NCI-H748 (cell line): ENCODE measurements at regions not wholly inside any gene's neighbourhood (a gene's known extent, or its start where the extent isn't known, plus 50 kb on each side); places are given as distances from the start of the nearest gene placed in this dataset.
"Not testable (repeated sequence)": the region's sequence is repeated elsewhere in the genome, so short reads cannot be mapped to it uniquely, and the experiment has no call there.

Experiments
- DNase-seq: peaks from one replicate; lab custom pipeline; 2025; ENCODE audit not compliant: unreplicated experiment; lab: John Stamatoyannopoulos, UW

DNA sequence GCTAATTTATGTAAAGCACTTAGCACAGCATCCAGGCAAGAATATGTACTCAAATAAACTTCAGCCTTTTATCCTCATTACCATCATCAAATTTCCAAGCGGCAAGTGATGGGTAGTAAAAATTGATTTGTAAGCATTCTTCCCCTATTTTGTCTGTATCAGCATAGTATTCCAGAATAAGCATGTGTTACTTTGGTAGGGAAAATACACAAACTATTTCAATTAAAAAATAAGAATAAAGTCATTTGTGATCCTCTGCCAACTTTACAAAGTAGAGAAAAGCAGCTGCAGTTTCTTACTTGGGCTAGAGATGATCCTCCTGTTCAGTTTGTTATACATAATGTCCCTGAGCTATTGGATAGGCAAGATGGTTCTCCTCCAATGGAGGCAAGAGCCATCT is 493.2 kb downstream of the ZEB2 start:
- DNase-seq, result no peak

DNA sequence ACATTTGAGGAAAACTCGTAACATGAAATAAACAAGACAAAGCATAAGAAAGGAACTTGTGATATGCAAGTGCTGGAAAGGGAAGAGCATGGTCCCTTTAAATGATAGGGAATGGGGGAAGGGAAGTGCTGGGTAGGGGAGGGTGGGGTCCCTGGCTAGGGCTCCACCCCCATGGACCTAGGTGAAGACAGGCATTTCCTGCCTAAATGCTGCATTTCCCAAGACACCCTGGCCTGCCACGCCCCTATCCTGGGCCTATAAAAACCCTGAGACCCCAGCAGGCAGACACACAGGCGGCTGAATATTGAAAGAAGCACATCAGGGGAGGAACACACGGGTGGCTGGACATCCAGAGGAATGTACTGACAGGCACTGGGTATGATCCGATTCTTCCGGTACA is 499.9 kb downstream of the ZEB2 start:
- no peak for DNase-seq

DNA sequence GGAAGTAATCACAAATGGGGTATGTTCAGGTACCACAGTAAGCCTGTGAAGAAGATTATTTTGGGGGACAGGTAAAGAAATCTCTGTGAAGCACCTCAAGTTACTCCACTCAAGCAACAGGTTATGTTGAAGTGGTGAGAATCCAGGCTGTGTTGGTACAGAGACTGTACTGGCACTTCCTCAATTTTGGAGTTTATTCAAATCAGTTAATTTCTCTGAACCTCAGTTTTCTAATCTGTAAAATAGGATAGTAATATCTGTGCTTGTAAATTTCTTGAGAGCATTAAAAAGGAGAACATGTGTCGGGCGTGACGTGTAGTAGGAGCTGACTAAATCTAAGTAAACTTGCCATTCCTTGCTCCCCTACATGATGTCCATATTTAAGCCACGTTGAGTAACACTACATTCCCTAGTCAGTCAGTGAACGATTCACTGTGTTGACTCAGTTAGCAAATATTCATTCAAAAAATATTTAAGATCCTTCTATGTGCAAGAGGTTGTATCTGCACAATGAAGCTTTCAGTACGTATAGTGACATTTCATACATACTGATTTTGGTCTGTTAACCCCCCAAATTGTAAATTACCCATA is 504.2 kb downstream of the ZEB2 start:
- DNase-seq, result no peak

DNA sequence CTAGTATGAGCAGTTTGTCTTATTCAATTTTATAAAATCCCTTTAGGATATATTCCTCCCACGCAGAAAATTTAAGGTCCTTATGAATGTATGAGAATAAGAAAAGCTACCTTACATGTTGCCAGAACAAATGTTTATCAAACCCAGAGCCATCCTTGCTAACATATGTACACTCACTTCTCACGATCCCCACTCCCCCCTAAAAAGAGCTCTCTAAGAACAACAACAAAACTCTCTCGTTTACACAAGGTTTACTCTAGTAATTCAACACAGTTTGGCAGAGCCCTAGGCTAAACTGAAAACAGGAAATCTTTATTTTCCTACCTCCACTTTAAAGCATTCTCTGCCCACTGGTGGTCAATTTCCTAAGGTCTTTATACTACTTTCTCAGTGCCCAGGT is 504.9 kb downstream of the ZEB2 start:
- no peak for DNase-seq

DNA sequence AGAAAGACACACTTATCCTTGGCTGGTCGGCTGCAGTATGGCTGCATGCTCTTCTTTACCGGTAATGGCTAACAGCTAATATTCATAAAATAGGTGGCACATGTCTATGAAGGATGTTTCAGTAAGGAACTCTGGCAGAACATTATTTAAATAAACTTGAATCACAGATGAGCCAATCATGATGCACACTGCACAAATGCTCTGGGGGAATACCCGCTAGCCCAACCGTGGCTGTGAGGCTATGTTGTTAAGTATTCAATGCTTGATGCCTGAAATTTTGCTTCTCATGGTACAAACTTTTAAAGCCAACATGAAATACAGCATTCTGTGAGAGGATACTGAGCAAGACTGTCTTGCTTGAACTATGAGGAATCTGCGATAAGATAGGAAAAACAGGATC is 505.8 kb downstream of the ZEB2 start:
- no peak for DNase-seq

DNA sequence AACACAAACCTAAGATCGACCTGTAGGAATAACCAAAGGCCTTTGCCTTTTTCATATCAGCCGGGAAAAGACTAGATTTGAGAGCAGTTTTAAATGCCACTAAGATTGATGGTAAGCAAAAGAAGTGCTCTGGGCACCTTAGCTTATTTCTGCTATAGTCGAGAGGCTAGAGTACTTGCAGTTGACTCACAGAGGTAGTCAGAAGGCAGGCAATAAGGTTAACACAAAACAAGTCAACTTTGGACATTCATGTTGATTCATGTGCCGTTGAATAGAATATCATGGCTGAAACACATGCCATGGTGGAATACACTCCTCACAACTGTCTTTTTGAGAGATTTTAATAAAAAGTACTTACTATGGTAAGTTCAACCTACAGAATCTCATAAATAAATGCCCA is 507.6 kb downstream of the ZEB2 start:
- DNase-seq, result no peak

DNA sequence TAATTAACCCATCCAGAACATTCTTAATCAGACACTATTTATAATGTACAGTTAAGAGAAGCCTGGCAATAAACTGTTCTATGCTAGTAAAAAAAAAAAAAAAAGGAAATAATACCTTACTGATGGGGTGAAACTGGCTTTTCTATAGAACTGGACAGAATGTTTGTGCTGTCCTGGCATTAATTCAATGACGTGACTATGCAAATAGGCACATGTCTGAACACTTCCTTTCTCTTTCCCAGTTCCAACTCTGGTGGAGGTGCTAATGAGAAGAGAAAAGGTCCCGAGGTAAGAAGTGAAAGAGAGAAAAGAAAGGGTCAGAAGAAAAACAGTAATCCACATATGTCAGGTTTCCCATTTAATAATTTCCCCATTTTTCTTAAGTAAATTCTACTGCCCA is 508.4 kb downstream of the ZEB2 start:
- no peak for DNase-seq

DNA sequence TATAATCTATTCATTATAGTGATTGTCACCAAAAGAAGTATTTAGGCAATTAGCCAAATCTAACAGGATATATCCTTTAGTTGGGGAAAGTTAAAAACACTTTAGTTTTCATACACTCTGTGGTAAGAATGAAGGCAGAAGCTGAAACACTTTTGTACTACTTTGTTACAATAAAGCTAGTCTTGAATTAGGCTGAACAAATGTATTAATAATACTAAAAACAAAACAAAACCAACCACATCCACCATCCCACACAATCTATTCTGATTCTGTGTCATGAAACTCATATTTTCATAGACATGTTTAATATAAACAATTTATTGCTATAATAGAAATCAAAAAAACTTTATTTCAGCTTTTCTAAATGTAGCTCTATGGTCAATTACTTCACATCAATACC is 508.8 kb downstream of the ZEB2 start:
- no peak for DNase-seq

DNA sequence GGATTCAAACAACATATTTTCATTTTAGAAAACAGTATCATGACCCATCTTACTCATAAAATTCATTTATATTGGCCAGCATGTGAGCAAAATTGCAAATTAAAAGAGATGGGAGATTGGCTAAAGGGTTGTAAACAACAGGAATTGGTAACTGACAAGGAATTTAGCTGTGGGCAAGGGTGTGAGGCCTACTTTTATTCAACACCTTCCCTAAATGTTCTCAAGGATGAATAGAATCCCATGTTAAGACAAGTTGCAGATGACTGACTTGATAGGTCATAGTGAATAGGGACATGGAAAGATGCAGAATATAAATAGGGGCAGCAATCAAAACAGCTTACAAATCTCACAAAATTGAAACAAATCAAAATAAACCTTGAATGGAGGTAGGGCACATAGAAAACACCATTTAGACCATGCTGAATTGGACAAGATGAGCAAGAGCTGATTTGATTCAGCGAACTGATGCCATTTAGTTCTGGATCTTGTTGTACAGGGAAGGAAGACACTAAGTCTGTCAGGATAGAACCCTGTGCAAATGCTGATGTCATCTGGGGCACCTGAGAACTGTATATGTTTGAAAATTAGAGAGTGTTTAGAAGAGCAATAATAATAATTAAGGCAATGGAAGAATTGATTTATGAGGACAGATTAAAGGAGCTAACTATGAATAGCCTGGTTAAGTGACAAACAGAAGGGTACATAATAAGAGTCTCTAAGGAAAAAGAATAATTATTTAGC is 509.7 kb downstream of the ZEB2 start:
- DNase-seq, result no peak

DNA sequence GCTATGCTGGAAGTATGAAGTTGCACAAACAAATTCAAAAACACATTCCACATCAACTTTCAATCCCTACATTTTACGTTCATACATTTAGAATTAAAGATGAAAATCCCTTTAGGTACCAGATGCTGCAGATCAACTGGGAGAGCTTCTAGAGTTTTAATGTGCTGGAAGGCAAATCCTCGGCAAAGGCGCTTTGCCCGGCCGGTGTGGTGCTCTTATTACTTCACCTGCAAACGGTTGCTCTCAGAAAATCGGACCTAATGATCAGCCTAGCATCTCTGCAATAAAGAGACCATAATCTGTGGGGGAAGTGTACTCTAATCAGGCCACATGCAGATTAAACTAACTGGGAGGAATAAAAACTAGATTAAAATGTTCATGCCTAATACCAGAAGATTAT is 513.8 kb downstream of the ZEB2 start:
- DNase-seq, result no peak

DNA sequence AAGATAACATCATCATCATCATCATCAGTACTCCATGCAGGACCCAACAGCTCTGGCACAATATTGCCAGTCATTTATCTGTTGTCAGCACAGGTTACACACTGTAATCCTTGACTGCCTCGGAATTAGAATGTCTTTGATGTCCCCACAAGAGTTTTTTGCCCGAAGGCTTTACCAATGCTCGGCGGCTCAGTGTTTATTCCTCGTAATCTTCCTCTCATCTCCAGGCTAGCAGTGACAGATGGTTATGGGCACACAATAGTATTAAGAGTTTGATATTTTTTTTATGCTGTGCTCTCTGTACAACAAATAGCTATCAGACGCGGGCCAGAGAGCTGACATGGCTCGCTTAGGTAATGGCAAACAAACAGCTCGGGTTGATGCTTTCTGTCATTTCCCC is 515.2 kb downstream of the ZEB2 start:
- DNase-seq, result no peak

DNA sequence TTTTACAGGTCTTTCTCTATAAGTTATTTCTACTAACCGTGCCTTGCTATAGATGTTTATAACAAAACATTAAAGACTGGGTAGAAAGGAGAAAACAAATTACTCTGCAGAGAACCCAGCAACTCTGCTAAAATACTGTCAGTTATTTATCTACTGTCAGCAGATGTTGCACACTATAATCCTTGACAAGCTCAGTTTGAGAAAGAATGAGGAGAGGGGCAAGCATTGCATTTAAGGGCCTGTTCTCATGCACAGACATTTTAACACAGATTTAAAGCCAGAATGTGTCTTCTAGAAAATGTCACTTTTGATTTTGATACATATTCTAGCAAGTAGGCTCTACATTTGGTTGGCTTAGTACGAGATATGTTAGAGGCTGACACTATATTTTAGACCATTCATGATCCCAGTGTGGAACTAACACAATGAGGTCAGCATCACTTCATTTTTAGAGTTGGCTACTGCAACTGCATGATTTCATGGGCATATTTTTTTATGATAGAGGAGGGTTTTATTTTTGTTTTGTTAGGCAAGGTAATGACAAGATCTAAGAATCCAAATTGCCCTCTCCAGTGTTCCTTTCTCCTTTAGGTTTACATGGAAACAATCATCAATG is 516.4 kb downstream of the ZEB2 start:
- no peak for DNase-seq

DNA sequence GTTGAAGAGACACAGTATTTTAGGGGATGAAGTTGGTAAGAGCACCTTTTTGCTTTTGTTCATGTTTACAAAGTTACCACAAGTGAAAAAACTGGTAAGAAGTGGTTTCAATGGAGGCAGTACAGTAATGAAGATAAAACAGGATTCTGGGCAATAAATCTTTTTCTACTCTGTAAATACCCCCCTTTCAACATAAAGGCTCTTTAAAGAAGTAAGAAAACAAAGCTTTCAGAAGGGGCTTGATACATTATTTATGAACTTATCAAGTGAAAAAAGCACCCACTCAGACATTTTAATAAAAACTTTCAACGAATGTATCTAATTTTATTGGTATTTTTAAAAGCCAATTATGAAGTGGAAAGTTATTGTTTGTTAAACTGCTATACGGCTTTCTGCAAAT is 522.9 kb downstream of the ZEB2 start:
- no peak for DNase-seq

DNA sequence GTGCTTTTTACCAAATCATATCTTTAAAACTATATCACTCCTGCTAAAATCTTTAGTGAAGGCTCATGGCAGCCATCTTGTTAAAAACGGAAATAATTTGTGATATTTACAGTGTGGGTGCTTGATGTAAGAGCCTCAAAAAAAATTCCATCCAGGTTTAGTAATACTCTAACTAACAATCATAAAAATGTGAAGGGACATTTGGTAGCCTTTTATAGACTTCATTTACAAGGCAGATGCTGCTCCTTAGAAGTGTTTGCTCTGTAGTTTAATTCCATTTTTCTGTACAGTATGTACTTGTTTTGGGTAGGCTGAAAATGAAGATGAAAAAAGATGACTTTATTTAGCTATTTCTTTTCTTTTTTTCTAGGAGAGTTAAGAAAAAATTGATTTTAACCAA is 525.0 kb downstream of the ZEB2 start:
- no peak for DNase-seq

DNA sequence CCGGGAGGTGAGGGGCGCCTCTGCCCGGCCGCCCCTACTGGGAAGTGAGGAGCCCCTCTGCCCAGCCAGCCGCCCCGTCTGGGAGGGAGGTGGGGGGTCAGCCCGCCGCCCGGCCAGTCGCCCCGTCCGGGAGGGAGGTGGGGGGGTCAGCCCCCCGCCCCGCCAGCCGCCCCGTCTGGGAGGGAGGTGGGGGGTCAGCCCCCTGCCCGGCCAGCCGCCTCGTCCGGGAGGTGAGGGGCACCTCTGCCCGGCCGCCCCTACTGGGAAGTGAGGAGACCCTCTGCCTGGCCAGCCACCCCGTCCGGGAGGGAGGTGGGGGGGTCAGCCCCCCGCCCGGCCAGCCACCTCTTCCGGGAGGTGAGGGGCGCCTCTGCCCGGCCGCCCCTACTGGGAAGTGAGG is 528.3 kb downstream of the ZEB2 start:
- not testable (repeated sequence) for DNase-seq

DNA sequence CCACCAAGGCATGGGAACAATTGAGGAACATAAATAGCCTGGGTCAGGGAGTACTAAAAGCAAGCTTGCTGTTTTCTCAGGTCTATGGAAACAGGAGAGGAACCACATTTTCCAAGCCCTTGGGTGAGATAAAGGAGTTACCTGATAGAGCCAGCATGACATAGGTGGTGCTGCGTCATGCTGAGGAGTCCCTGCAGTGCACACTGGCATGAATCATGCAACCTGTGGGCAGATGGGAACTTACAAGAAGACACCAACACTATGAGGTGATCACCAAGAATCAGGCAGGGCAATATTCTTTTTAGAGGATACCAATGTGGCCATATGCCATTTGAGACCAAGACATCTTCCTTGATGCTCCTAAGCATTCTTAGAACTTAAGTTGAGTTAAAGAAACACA is 531.8 kb downstream of the ZEB2 start:
- DNase-seq, result no peak

DNA sequence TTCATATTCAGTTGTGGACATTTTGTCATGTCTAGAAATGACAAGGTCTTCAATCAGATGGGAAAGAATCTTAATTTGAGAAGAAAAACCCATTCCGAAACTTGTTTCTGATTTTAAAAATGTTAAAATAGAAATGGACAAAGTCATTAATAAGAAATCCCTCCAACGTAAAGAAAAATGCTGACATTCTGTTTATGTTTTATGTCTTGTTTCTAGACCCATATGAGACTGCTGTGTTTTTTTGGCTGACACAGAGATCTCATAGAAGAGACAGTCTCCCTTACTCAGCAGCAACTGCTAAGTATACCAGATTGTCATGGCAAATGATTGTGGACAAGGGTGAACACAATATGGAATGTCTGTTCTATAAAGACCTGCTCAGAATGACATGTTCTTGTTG is 538.5 kb downstream of the ZEB2 start:
- DNase-seq, result no peak

DNA sequence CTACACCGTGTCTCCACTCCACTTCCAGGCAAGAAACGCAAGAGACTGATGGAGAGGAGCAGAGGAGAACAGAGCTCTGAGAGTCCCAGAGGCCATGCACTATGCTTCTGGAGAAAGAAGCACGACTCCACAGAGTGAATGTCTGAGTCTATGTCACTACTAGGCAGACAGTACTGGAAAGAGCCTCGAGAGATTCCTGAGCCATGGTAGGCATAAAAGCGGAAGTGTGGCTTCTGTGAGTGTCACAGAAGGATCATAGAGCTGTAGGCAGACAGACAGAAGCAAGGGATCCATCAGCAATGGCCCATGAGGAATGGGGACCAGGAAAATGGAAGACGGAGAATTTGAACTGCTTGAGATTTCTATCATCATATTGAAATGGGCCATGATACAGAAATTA is 542.6 kb downstream of the ZEB2 start:
- no peak for DNase-seq

DNA sequence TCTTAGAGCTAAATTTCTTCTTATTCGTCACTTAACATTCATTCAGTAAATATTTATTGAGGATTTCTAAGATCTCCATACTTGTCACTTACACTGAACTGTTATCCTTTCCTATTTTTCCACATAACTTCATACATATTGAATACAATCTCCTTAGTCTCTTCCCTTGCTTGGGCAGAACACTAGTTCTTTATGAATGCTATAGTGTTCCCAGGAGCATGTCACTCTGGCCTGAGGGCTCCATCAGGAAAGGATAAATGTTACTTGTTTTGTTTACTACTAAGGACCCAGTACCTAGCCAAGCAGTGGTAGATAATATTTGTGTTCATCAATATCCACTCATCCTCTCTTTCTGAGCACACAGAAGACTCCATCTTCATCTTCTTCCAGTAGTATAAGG is 544.7 kb downstream of the ZEB2 start:
- DNase-seq, result no peak

DNA sequence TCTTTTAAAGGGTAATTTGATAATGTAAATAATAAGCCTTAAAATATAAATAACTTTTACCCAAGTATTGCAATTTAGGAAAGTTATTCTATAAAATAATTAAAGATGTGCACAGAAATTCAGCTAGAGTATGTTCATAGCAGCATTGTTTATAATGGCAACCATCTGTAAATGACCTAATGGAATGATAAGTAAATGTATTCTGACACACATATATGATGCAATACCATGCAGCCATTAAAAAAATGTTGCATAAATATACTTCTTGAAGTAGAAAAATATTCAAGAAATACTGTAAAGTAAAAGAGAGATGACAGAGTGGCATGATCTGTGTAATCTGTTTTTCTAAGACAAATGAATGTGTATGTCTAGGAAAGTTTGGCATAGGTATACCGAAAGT is 545.7 kb downstream of the ZEB2 start:
- no peak for DNase-seq

DNA sequence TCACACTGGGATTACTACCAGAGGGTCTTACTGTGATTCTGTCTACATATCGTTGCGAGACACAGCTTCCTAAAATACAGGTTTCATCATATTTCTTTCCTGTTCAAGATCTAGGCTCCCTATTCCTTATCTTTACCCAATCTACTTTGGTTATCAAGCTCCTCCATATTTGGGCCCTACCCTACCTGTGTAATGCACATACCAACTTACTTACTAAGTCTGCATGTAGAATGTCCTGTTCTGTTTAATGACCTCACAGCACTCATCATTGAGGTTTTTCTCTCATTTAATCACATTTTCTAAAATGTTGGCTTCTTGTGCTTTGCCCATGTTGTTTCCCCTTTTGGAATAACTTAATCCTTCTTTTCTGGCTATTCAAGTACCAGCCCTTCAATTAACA is 551.1 kb downstream of the ZEB2 start:
- no peak for DNase-seq

DNA sequence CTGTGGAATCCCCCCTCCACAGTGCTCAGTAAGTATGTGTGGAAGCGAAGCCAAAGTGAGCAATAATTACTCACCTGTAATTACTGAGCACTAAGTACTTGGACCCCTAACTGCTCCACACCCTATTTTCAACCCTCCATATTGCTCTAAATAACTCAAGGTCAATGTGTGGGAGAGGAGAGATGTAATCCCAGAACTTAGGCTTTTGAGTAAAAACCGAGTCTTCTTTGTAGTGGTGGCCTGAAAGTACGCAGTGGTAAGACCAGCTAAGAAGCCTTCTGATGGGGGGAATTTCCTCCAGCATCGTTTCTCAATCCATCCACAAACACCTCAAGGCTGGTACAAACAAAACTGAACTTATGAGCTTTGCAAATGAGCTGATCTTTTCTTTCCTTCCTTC is 551.6 kb downstream of the ZEB2 start:
- DNase-seq, result no peak
